IMR-90 (cell line): ENCODE measurements at regions not wholly inside any gene's neighbourhood (a gene's known extent, or its start where the extent isn't known, plus 50 kb on each side); places are given as distances from the start of the nearest gene placed in this dataset.

Experiments used
- CTCF ChIP-seq: conservative IDR thresholded peaks from 2 replicates; pipeline ENCODE4 v1.5.1; 2012; ENCODE audit warnings: mild to moderate bottlenecking, low read depth, low read length, improper control_type of control experiment
- MXI1 ChIP-seq: IDR thresholded peaks from 2 replicates; pipeline ENCODE4 v1.6.1; 2012; ENCODE audit warnings: low read depth, mild to moderate bottlenecking, low read length, moderate library complexity, borderline replicate concordance
- POLR2A ChIP-seq: IDR thresholded peaks from 2 replicates; pipeline ENCODE4 v1.6.1; 2012; ENCODE audit warnings: mild to moderate bottlenecking, low read depth, low read length
- RAD21 ChIP-seq: IDR thresholded peaks from 2 replicates; pipeline ENCODE4 v1.6.1; 2012; ENCODE audit warnings: low read length, improper control_type of control experiment
- RCOR1 ChIP-seq: IDR thresholded peaks from 2 replicates; pipeline ENCODE4 v1.6.1; 2012; ENCODE audit warnings: mild to moderate bottlenecking, low read length, improper control_type of control experiment; ENCODE audit not compliant: insufficient replicate concordance
- SMC3 ChIP-seq: fragments of 150-350 bp; IDR thresholded peaks from 2 replicates; pipeline ENCODE4 v1.6.1; 2016; ENCODE audit warnings: low read depth, mild to moderate bottlenecking, antibody characterized with exemption, low read length, moderate library complexity
- USF2 ChIP-seq: fragments of 150-350 bp; IDR thresholded peaks from 2 replicates; pipeline ENCODE4 v1.6.1; 2017; ENCODE audit warnings: mild to moderate bottlenecking, antibody characterized with exemption, low read length, low read depth

- TF ChIP-seq CTCF (no peak), USF2 (no peak), MXI1 (no peak), POLR2A (no peak), RCOR1 (no peak), SMC3 (no peak), RAD21 (no peak)
Observed at GRCh38 chr12:47023953-47024352, 55.5 kb upstream of the PCED1B start.
